Stimulated activated CD4-positive, alpha-beta T cell treated with anti-CD3 and anti-CD28 coated beads, Interleukin-15, amount 100 ng/mL, for 1 hour (primary cell): ENCODE measurements at regions not wholly inside any gene's neighbourhood (a gene's known extent, or its start where the extent isn't known, plus 50 kb on each side); places are given as distances from the start of the nearest gene placed in this dataset.

Source experiments
- DNase-seq, 2 donors: peaks; one replicate each; pipeline ENCODE4 v3.0.0-alpha.2; 2020; ENCODE audit warnings: low read depth in 1 of 2, low spot score in 1 of 2

DNA sequence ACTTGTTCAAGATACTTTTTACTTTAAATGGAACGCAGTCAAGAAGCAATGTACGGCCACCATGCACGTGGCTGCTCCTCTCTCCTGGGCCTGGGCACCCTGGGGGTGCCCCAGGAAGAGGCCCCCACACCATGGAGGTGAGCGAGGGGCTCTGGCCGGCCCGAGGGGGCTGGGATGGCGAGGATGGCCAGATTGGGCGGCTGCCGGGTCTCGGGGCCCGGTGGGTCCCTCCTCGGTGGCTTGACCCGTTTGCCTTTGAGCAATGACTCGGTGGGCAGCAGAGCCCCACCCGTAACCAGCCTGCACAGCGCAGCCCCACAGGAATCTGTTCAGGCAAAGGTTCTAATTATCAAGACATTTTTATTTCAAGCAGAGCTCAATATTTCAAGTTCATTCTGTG is 167.4 kb downstream of the BRD1 start:
- DNase-seq, result no peak

DNA sequence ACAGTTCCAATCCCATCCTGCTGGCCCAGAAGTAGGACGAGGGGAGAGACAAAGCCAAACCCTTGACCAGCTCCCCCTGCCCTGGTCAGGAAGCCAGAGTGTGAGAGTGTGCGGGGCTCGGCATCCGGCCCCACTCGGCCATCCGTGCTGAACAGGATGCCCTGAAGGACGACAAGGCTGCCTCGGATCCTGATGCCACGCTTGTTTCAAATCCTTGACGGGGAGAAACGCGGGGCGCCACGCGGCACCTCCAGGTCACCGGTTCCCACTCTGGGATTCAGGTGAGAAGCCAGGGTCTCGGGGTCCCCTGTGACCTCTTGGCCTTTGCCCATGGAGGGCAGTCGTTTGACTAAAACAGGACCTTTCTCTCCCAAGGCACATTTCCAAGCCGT is 167.8 kb downstream of the BRD1 start:
- no peak for DNase-seq

DNA sequence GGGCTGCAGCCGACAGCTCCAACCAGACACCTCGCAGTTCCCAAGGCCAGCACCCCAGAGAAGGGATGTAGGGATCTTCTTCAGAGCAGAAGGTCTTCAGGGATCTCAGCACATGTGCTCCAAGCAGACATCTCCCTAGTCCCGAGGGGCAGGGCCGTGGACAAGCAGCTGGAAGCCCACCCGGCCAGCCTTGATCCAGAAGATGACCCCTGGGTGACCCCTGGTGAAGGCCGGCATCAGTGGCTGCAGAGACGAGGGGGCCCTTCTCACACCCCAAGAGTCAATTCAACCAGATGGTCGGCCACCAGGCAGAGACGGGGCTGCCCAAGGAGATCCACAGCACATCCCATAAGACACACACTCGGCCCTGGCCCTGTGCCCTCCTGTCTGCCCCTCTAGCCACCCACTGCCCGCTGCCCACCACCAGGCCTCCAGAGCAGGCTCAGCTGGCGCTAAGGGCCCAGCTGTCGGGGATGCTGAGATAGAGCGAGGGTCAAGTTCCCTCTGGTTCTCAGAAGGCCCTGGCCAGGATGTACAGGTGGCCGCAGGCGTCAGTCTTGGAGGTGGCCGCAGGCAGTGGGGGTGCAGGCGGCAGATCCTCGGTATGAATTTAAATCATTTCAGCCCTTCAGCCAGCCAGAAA is 168.3 kb downstream of the BRD1 start:
- no peak for DNase-seq

DNA sequence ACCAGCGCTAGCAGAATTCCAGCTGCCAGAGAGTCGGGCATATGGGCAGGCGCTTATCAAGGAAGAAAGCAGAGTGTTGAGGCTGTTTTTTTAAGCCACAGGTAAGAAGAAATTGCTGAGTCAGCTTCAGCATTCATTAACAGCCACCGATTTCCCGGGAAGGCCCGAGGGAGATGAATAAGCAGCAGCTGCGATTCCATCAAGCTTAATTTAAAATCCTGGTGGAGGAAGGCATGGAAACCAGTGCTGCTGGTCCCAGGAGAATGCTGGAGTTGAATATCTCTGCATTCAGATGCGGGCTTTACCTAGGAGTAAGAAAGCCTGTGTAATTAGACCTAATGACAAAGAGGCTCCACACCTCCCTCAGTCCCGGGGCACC is 168.8 kb downstream of the BRD1 start:
- no peak for DNase-seq

DNA sequence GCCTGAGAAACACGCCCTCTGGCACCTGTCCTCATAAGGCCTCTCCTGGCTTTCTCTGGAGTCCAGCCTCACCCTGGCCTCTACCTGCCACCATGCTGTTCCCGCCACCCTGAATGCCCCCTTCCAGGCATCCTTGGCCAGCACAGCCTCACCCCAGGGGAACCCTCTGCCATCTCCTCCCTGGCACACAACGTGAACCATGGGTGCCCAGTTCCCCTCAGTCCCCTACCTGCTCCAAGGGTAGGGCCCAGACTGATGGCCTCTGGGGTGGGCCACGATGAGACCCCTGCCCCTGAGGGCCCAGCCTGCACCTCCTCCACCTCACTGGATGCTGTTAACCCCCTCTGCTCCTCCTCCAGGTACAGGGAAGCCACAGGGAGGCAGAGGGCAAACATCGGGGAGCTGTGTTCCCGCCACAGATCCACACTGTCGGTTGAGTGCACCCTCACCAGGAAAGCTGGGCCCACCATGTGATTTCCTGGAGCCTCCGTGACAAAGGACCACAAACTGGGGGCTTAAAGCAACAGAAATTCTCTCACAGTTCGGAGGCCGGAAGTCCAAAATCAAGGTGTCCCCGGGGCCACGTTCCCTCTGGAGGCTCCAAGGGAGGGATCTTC is 169.6 kb downstream of the BRD1 start:
- DNase-seq, result no peak

- peak; percentile 38 to 60 for DNase-seq
These were observed 170.2 kb downstream of the BRD1 start for GRCh38 chr22:49657275-49657973.

DNA sequence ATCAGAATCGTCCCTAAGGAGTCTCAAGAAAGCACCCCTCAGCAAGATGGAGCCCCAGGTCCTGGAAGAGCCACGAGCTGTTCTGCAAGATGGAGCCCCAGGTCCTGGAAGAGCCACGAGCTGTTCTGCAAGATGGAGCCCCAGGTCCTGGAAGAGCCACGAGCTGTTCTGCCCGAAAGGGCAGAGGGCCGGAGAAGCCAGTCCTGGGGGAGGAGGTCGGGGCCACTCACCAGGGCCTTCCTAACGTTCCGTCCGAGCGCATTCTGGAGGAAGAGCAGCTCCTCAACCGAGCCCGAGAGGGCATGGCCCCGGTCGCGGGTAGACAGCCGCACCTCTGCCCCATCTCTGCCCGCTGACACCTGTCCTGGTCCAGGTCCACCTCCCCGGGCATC is 170.8 kb downstream of the BRD1 start:
- peak in 1 of 2 donors; percentile 37 for DNase-seq

DNA sequence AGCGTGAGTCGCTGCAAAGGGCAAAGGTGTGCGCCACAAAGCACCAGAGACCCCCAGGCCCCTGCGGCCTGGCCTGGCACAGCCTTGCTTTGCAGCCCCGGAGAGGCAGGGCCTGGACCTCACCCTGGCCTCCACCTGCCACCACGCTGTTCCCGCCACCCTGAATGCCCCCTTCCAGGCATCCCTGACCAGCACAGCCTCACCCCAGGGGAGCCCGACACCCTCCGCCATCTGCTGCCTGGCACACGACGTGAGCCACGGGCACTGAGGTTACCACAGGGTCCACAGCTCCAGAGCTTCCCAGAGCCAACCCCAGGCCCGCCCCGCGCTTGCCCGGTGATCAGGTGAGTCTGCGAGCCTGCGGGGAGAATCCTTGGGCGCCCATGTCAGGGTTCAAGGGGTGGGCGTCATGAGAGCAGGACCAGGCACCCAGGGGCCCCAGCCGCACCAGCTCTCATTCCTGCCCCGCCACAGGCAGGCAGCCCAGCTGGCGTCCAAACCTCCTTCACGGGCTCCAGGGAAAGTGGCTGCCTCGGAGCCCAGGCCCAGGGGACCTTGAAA is 171.3 kb downstream of the BRD1 start:
- no peak for DNase-seq

DNA sequence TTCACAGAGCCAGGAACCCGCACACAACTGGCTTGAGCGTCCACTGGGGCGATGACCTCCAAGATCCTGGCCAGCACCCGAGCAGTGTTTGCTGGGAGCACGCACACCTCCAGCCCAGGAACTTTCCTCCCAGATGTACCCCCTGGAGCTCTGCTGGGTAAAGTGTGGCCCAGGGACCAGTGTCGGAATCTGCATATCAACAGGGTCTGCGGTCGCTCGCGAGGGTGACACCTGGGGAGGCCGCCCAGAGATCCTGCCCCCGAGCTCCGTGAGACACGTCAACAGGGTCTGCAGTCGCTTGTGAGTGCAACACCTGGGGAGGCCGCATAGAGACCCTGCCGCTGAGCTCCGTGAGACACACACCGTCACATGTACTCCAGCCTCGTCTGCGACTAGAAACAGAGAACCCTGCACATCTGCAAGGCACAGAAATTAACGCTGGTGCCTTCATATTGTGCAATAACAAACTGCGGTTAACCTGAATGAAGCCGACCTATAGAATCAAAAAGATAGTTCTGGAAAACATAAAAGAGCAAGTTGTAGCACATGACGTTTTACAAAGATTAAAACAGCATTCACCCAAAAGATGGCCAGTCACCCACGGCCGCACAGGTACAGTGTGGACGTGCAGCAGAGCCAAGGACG is 172.4 kb downstream of the BRD1 start:
- DNase-seq, result no peak

GRCh38 chr22:49650336-49651241 is 177.1 kb downstream of the BRD1 start:
- DNase-seq, result no peak

DNA sequence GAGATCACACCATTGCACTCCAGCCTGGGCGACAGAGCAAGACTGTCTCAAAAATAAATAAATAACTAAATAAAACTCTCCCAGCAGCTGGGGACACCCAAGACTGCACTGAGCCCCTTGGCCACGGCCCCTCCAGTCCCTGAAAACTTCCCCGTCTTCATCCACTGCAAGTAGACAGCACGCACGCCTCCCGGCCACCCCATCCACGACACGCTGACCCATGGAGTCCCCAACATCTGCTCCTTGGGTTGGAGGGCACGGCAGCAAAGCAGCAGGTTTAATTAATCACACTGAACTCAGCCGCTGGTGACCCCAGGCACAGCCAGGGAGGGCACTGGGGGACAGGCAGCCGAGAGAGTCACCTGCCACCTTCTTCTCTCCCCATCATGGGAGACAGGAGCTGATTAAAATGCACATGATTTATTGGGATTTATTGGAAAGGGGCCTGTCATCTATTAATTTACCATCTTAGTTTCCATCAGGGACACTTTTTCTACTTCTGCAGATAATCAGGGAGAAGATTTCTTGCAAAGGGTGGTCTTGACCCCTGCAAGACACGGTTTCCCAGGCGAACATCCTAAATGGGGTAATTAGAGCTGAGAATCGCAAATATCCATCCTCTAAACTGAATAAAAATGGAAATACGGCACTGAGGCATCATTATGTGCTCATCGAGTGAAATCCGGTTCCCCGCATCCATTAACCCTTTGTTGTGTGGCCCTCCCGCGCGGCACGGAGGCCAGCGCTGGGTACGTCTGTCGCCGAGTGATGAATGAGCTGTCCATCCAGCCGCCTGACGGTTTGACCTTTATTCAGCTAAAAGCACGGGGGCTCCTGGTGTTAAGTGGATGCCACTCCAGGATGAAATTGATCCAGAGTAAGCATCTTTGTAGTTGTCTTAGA is 178.3 kb downstream of the BRD1 start:
- DNase-seq, result no peak

DNA sequence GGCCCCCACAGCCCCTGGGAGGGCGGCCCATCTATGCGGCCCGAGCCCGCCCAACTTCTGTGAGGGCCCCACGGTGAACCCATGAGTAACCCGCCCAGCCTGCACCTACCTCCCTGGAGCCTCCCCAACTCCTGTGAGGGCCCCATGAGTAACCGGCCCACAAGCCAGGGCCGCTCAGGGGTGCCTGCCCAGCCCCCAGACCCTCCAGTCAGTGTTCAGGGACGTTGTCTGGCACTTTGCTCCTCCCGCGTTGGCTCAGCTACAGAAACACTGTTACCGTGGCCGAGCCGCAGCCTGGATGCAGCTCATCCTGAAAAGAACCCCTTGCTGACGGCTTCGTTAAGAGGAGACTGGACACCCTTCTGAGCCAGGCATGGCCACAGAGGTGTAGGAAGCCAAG is 179.6 kb downstream of the BRD1 start:
- DNase-seq, result no peak

DNA sequence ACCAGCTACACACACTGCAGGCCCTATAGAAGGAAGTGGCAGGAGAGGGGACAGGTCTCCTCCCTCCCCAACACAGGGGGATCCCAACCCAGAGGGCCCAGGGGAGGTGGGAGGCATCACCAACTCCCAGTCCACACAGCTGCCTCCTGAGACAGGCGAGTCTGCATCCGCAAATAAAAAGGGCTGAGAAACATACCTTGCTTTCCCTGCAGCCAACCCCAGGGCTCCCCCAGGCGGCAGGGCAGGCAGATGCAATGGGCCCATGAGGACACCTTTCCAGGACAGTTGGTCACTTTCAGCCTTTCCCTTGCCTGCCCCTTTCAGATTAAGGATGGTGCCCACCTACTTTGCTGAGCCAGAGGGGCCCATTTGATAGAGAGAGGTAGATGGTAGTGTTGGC is 180.0 kb downstream of the BRD1 start:
- no peak for DNase-seq

- no peak for DNase-seq
These were observed 180.8 kb downstream of the BRD1 start for GRCh38 chr22:49646876-49647275.

DNA sequence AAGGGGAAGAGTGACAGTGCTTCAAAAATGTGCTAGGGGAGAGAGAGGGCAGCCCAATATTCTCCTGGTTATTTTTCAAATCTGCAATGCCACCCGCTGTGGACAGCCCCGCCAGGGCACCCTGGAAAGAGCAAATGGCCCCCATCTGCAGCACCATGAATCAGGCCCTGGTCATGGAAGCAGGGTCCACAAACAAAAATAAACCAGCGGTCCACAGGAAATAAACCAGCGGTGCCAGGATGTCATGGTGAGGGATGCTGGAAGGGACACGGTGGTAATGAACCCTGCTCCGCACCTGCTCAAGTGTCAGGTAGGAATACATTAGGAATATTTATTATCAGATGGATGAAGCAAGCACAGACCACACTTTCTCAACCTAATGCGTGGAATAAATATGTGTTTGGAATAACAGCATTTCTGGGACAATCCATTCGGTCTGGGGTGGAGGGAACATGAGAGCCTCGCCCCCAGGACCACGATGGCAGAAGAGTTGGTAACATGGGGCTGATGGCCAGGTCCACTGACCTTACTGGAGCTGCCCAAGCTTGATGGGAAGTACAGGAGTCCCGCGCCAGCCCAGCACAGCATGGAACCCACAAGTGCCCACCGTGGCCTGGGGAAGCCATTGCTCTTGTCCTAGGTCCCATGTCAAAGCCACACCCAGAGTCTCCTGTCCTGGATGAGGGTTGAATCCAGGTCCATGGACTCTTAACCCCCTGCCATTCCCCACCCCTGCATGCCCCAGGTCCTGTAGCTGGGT is 181.7 kb downstream of the BRD1 start:
- DNase-seq, result no peak

- no peak for DNase-seq
These were observed 182.4 kb downstream of the BRD1 start for GRCh38 chr22:49645257-49645656.

DNA sequence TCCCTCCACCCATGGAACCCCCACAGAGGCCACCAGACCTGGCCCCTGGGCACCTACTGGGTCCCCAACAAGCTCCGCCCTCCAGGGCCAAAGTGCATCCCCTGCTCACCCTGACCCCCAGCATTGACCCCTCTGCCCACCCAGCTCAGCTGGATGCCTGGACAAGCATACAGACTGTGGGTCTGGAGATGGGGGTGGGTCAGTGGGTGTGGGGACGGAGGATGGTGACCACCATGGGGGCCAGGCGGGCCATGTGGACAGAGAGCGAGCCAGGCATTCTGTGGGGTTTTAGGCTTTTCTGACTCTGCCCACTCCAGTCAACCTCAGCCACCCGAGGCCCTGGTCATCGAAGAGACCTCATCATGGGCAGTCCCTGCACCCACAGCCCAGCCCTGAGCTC is 183.7 kb downstream of the BRD1 start:
- DNase-seq, result no peak

DNA sequence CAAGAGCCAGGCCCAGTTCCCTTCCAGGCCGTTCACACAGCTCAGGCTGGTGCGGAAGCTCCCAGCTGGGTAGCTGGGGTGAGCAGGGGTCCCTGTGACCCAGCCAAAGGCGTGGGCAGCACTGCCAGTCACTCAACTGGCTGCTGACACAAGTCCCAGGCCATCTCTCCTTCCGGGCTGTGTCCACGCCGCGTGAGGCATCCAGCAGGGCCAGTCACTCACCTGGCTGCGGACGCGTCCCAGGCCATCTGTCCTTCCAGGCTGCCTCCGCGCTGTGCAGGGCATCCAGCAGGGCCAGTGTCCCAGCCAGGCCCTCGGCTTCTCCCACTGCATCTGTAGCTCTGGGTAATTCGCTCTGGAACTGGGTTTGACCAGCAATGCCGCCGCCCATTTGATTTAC is 184.2 kb downstream of the BRD1 start:
- DNase-seq, result no peak

GRCh38 chr22:49642741-49643140 is 184.9 kb downstream of the BRD1 start:
- DNase-seq, result no peak
